KOPT-K1 (cell line): ENCODE measurements at regions not wholly inside any gene's neighbourhood (a gene's known extent, or its start where the extent isn't known, plus 50 kb on each side); places are given as distances from the start of the nearest gene placed in this dataset.

Experiments used
- H3K27ac ChIP-seq: fragments of 200-600 bp; sonication (generic); 2 replicates; pipeline ENCODE4 v1.5.1; 2016; ENCODE audit warnings: antibody characterized with exemption, mild to moderate bottlenecking, low read depth, low read length; ENCODE audit not compliant: poor library complexity, severe bottlenecking
- H3K36me3 ChIP-seq: fragments of 200-600 bp; sonication (generic); 2 replicates; pipeline ENCODE4 v1.5.1; 2017; ENCODE audit warnings: antibody characterized with exemption, mild to moderate bottlenecking, low read length, moderate library complexity; ENCODE audit not compliant: insufficient read depth
- H3K9me3 ChIP-seq: fragments of 200-600 bp; sonication (generic); 2 replicates; pipeline ENCODE4 v1.5.1; 2017; ENCODE audit warnings: antibody characterized with exemption, low read length, mild to moderate bottlenecking; ENCODE audit not compliant: insufficient read depth, poor library complexity, severe bottlenecking

- Histone ChIP-seq H3K9me3 (no peaks in the 10 kb centered on the region), H3K36me3 (no peaks in the 10 kb centered on the region), H3K27ac (no peak overlapping the region)
These were observed 1063.4 kb downstream of the PLA2G4A start for GRCh38 chr1:187891993-187892682.

- H3K27ac ChIP-seq: no peak overlapping the region
- H3K36me3 ChIP-seq: no peaks in the 10 kb centered on the region
- no peaks in the 10 kb centered on the region for H3K9me3 ChIP-seq
These were observed 1063.9 kb downstream of the PLA2G4A start for GRCh38 chr1:187892683-187893039.

- no peak overlapping the region for H3K27ac ChIP-seq
- H3K36me3 ChIP-seq: no peaks in the 10 kb centered on the region
These were observed 1064.7 kb downstream of the PLA2G4A start for GRCh38 chr1:187893471-187893870.

GRCh38 chr1:187894349-187894748 is 1065.6 kb downstream of the PLA2G4A start:
- Histone ChIP-seq H3K27ac (no peak overlapping the region), H3K9me3 (no peaks in the 10 kb centered on the region), H3K36me3 (no peaks in the 10 kb centered on the region)

More at GRCh38 chr1:187893471-187893870, 1064.7 kb downstream of the PLA2G4A start:
- H3K9me3 ChIP-seq: no peaks in the 10 kb centered on the region

DNA sequence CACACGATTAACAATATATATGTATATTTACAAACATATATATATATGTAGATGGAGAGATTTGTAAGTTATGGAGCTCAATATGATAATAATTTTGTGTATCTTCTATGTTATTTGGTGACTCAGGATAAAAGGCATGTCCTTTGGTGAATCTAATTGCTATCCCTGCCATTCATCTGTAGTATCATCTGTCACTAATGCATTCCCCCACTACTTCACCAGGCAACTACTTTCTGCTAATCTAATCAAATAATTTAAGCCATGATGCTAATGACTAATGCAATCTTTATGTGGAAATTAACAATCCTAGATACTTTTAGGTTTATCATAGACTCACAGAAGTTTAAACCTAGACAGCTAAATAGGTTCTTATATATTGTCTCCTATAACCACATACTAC is 1074.5 kb downstream of the PLA2G4A start:
- no peaks in the 10 kb centered on the region for H3K9me3 ChIP-seq
- H3K27ac ChIP-seq: no peak overlapping the region
- H3K36me3 ChIP-seq: no peaks in the 10 kb centered on the region

GRCh38 chr1:187909382-187909781 is 1080.6 kb downstream of the PLA2G4A start:
- no peaks in the 10 kb centered on the region for H3K9me3 ChIP-seq
- H3K27ac ChIP-seq: no peak overlapping the region
- no peaks in the 10 kb centered on the region for H3K36me3 ChIP-seq

- no peaks in the 10 kb centered on the region for H3K36me3 ChIP-seq
- H3K9me3 ChIP-seq: no peaks in the 10 kb centered on the region
- H3K27ac ChIP-seq: no peak overlapping the region
These were observed 1083.1 kb downstream of the PLA2G4A start for GRCh38 chr1:187911820-187912219.

- Histone ChIP-seq H3K27ac (no peak overlapping the region), H3K36me3 (no peaks in the 10 kb centered on the region), H3K9me3 (no peaks in the 10 kb centered on the region)
These were observed 1092.2 kb downstream of the PLA2G4A start for GRCh38 chr1:187920976-187921375.

- Histone ChIP-seq H3K27ac (no peak overlapping the region), H3K36me3 (no peaks in the 10 kb centered on the region), H3K9me3 (no peaks in the 10 kb centered on the region)
These were observed 1092.7 kb downstream of the PLA2G4A start for GRCh38 chr1:187921426-187921825.

DNA sequence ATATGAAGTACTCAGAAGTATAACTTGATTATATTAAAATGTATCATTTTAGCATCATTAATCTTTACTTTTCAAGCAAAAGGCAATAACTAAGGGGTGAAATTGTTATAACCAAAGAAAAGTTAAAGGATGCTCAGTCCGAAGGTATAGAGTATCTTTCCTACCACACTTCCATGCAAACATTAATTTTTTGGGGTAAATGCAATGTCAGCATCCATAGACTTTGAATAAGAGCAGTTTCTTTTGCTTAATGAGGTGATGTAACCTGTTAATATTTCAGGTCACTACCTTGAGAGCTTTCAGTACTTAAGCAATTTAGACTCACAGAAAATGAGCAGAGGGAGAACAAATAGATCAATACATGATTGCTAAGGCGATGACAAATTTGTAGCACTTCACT is 1093.5 kb downstream of the PLA2G4A start:
- no peaks in the 10 kb centered on the region for H3K36me3 ChIP-seq

DNA sequence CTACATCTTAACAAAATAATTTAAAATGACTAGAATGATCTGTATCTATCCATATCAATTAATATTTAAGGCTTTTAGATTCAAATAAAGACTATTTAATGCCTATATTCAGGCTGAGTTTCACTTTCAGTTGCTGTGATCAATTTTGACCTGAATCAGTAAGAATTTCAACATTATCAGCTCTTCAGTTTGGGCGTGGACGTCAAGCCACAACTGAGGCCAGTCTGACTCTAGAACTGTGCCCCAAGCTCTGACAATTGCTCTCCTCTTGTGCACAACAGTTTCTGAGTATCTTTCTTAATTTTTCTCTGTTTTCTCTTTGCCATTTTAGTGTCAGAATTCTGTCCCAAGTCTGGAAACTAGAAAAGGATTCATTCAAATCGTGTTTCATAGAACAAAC is 1095.5 kb downstream of the PLA2G4A start:
- H3K9me3 ChIP-seq: no peaks in the 10 kb centered on the region
- no peak overlapping the region for H3K27ac ChIP-seq
- no peaks in the 10 kb centered on the region for H3K36me3 ChIP-seq

More for the DNA sequence above, 1093.5 kb downstream of the PLA2G4A start:
- Histone ChIP-seq H3K27ac (no peak overlapping the region), H3K9me3 (no peaks in the 10 kb centered on the region)

GRCh38 chr1:187928288-187928687 is 1099.5 kb downstream of the PLA2G4A start:
- Histone ChIP-seq H3K9me3 (no peaks in the 10 kb centered on the region), H3K36me3 (no peaks in the 10 kb centered on the region), H3K27ac (no peak overlapping the region)

DNA sequence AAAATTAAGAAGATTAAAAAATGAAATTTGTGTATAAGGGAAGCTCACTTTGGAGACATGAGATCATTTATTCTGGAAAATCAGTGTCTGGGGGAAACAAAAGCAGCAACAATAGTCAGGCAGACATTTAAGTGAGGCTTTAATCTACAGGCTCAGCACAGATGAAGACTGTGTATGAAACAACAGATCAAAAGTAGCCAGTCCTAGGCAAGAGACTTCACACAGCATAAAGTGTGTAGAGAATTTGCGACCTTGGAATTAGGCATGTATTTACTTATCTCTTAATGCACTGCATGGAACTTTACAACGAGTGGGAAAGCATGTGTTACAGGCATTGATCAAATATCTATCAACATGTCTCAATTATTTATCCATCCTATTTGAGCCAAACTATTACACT is 1099.9 kb downstream of the PLA2G4A start:
- no peaks in the 10 kb centered on the region for H3K36me3 ChIP-seq
- no peak overlapping the region for H3K27ac ChIP-seq
- no peaks in the 10 kb centered on the region for H3K9me3 ChIP-seq

DNA sequence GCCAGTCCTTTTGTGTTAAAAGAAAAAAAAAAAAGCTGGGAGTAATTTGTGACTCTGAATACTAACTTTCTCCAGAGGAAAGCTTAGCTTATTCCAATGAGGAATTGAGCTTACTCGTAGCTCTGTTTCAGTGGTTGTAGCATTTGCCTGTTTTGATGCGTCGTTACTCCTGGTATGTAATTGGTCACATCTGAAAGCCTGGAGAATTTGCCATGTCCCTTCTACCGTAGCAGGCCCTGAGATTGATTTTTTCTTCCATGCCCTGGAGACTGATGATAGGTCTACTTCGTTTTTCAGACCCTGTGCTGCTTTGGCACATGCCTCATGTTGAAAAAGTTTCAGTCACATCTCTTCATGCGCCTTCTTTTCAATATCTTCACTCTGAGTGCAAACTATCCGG is 1103.0 kb downstream of the PLA2G4A start:
- no peak overlapping the region for H3K27ac ChIP-seq
- H3K9me3 ChIP-seq: no peaks in the 10 kb centered on the region
- H3K36me3 ChIP-seq: no peaks in the 10 kb centered on the region

- no peaks in the 10 kb centered on the region for H3K36me3 ChIP-seq
- H3K27ac ChIP-seq: no peak overlapping the region
- H3K9me3 ChIP-seq: no peaks in the 10 kb centered on the region
These were observed 1105.0 kb downstream of the PLA2G4A start for GRCh38 chr1:187933562-187934419.

GRCh38 chr1:187936667-187937066 is 1107.9 kb downstream of the PLA2G4A start:
- H3K9me3 ChIP-seq: no peaks in the 10 kb centered on the region
- H3K27ac ChIP-seq: no peak overlapping the region
- H3K36me3 ChIP-seq: no peaks in the 10 kb centered on the region
